ENCODE measurements at regions not wholly inside any gene's neighbourhood (a gene's known extent, or its start where the extent isn't known, plus 50 kb on each side); places are given as distances from the start of the nearest gene placed in this dataset.
"Not testable (repeated sequence)": the region's sequence is repeated elsewhere in the genome, so short reads cannot be mapped to it uniquely, and the experiment has no call there.

DNA sequence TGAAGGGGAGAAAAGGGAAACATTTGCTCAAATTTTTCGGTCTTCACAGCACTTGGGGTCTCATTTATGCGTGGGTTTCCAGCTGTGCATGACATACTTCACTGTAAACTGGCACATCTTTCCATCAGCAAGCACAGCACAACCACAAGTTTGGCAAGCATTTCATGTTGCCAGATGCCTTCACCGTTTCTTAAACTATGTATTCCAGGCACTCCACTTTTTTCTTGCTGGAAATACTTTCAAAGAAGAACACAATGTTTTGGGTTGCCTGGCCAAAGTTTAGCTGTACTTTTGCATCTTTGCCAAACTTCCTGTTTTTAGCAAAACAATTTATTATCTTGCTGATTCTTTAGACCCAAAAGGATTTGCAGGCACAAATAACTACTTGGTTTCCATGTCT, 194.6 kb upstream of the MEIS1 start:
- no peak for DNase-seq

- no peak for DNase-seq
Measured at GRCh38 chr2:66239655-66240054, 195.3 kb upstream of the MEIS1 start.

GRCh38 chr2:66237803-66238379, 197.0 kb upstream of the MEIS1 start:
- DNase-seq = no peak

DNA sequence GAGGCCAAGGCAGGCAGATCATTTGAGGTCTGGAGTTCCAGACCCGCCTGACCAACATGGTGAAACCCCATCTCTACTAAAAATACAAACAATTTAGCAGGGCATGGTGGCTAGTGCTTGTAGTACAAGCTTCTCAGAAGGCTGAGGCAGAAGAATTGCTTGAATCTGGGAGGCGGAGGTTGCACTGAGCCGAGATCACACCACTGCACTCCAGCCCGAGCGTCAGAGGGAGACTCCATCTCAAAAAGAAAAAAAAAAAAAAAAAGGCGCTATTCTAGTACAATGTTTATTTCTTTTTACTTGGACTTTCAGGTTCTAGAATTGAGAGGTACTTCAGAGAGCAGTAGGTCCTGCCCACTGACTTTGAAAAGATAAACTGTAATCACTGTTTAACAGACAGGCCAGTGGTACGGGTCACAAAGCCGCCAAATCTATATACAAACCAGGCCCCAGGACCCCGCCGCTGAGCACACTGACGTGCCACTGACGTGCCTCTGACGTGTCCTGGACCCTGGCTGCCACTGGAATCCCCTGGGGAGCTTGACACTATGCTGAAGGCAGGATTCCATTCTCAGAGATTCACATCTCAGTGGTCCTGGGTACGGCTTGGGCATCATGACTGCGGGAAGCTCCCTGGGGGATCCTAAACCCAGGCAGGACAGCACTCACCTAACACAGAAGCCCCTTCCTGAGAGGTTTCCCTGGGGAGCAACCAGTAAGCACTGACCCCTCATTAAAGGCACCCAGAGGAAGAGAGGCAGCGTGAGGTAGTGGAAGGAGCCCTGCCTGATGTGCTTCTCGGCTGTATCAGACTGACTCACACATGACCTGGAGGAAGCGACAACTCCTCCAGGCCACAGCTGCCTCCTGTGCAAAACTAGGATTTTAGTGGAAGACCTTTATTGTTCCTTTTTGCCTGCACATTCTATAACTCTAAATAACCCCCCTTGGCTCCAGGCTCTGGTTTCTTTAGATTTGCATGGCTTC, 197.8 kb upstream of the MEIS1 start:
- DNase-seq = no peak

DNA sequence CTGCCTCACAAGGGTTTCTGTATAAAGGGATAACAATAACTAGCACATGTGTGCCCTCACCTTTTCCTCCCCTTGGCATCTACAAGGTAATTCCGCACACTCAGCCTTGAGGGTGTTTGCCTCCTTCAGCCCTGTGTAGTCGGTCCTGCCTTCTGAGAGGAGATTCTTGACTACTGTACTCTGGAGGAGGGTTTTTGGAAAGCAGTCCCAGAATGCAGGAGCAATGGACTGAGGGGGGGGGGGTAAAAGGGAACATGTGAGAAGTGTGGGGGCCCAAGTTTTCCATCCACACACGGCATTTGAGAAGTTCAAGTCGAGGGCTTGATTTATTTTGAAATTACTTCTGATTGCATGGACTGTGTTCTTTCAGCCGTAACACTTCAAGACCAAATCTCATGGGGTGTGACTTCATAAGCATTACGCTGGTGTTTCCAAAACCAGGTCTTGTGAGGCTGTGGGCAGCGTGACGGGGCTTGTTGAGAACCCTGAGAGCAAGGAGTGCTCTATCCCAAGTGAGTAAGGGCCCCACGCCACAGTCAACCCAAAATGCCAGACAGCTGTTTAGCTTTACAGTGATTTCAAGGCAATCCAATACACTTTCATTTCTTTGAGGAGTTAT, 198.7 kb upstream of the MEIS1 start:
- DNase-seq = no peak

- DNase-seq = no peak
Measured at GRCh38 chr2:66235428-66235827, 199.5 kb upstream of the MEIS1 start.

DNA sequence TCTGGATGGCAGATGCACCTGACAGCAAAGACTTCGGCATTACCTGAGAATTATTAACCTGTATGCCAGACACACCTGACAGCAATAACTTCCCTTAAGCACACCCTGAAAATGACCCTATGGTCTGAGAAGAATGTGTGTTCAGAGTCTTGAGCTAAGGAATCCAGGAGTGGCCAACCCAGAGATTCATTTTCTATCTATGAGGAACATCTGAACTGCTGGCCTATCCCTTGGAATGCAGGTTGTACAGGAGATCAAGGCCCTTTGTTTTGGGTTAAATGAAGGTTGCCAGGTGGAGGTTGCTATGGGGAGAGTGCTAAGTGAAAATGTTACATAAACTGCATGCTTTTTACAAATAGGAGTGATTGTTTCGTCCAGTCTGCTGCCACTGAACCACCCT, 200.9 kb upstream of the MEIS1 start:
- DNase-seq = no peak

DNA sequence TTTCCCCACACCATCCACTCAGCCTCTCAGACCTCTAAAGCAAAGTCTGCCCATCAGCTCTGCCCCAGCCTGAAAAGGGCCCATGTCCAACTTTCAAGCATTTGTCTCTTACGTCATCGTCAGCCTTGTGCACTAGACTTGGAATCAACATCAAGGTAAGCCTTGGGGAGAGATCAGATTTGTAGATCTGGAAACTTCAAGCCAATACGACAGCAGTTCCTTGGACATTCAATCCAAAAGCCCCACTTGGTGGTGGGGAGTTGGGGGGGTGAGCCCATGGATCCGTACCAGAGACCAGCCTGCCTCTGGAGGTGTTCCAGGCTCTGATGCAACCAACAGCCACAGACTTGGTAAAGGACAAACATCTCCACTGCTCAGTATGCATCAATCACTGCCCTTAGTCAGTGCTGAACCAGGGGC, 206.8 kb upstream of the MEIS1 start:
- no peak for DNase-seq

DNA sequence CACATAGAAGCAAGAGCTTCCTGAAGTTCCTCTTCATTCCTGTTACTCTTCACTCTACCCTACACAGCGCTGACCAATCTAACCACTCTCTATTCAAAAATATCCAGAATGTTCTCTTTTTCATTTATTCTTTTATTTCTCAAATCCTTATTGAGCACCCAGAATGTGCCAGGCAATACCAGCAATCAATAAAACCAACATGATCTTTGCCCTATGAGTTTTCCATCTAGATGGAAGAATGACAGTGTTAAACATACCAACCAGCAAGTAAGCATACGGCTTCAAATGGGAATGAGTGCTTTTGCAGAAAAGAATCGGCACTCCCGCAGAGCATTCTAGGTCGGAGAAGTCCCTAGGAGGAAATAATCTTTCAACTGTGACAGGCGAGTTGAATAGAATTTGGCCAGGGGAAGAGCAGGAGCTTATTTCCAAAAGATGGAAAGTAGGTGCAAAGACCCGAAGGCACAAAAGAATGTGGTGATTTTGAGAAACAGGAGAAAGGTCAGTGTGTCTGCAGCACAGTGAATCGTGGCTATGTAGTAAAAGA, 217.8 kb upstream of the MEIS1 start:
- DNase-seq = no peak

- no peak for DNase-seq
Measured at GRCh38 chr2:66212749-66213148, 222.2 kb upstream of the MEIS1 start.

DNA sequence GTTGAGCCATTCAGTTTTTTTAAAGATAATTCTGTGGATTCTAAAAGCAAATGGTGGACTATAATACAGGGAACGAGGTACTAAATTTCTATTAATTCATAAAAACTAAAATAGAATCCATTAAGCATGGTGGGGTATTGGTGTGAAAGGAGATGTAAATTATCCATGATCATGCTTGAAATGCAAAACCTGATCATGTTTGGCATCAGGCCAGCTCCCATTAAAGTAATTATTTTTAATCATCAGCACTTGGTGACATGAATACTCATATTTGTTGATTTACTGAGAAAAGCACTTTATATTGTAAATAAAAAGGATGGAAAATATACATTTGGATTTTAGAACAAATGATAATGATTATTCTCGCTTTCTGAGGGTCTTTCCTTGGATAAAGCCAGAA, 232.3 kb upstream of the MEIS1 start:
- peak; percentile 66 for DNase-seq

GRCh38 chr2:66201242-66201641, 233.7 kb upstream of the MEIS1 start:
- no peak for DNase-seq

- no peak for DNase-seq
Measured at GRCh38 chr2:66198873-66199272, 236.1 kb upstream of the MEIS1 start.

- no peak for DNase-seq
Measured at GRCh38 chr2:66192888-66193287, 242.0 kb upstream of the MEIS1 start.

DNA sequence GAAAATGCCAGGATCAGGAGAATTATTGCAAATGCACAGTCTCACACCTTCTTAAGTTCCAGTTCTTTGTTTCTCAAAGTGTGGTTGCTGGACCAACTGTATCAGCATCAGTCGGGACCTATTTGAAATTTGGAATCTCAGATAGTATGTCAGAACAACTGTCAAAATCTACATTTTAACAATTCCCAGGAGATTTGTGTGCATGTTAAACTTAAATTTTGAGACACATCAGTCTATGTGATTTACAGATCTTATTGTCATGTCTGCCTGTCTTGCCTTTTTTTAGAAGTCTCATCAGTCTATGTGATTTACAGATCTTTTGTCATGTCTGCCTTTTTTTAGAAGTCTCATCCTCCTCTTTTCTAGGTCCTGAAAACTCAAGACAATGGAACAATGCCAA, 243.6 kb upstream of the MEIS1 start:
- DNase-seq = no peak

DNA sequence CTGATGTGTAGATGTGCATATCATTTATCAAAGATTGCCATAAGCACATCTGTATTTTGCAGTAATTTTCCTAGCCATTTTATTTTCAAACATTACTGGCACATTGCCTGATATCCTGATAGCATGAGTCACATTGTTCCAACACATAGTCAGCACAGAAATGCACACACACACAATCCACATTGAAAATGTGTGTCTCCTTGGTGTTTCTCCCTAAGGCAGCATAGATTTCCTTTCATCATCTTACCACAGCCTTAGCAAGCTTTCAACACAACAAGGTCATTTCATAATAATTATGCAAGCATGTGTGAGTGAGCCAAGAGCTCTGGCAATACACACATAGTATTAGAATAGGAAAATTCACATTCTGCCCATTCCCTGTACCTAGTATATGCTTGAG, 245.4 kb upstream of the MEIS1 start:
- DNase-seq = no peak

DNA sequence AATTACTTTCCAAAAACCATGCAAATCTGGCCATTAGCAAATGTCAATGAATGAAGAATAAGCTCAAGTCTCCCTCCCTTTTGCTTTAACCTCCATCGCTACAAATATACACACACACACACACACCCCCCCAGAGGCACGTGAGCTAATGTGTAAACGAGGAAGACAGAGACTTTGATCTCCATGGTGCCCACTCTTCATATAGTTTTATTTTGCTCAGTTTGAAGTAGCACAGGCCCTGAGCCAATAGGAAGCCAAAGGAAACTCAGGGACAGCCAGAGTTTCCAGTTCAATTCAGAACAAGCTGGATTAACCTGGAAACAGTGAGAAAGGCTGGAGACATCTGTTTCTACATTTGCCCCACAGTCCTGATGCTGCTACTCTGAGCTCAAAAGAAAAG, 248.4 kb upstream of the MEIS1 start:
- DNase-seq = no peak

GRCh38 chr2:66185497-66186054, 249.3 kb upstream of the MEIS1 start:
- DNase-seq = no peak

DNA sequence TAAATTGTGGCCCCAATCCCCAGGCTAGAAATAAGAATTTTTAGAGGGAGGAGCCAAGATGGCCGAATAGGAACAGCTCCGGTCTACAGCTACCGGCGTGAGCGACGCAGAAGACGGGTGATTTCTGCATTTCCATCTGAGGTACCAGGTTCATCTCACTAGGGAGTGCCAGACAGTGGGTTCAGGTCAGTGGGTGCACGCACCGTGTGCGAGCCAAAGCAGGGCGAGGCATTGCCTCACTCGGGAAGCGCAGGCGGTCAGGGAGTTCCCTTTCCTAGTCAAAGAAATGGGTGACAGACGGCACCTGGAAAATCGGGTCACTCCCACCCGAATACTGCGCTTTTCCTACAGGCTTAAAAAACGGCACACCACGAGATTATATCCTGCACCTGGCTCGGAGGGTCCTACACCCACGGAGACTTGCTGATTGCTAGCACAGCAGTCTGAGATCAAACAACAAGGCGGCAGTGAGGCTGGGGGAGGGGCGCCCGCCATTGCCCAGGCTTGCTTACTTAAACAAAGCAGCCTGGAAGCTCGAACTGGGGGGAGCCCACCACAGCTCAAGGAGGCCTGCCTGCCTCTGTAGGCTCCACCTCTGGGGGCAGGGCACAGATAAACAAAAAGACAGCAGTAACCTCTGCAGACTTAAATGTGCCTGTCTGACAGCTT, 257.7 kb upstream of the MEIS1 start:
- DNase-seq = not testable (repeated sequence)

DNA sequence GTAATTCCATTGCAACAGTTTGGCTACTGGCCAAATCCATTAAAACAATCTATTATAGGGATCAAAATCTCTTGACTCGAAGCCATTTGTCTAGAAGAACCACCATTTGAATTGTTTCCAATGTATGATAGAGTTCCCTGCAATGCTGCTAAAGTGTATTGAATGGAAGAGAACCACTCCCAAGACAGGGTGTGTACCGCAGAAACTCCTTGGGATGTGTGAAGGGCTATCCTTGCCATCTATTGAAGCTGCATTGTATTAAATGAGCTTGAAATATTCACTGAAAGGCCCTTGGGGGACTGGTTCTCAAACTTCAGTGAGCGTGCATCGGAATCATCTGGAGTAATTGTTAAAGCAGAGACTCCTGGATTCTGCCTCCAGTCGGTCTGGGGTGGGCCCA, 260.4 kb upstream of the MEIS1 start:
- DNase-seq = no peak

GRCh38 chr2:66173645-66174044, 261.3 kb upstream of the MEIS1 start:
- DNase-seq = no peak

DNA sequence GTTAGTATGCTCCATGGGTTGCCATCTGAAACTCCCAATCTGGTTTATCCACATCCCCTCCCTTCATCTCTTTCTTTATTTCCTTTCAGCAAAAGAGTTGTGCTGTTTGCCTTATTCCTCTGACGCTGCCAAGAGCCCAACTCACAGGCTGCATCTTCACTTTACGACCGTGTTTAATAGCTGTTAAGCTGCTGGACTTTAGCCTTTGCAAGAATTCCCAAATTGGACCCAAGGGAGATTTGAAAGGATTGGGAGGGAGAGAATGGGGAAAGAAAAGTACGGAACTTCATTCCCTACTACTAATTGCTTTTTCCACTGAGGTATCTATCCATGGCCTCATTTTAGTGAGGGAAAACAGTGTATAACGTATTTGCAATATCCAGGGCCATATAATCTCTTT, 263.4 kb upstream of the MEIS1 start:
- DNase-seq = no peak
